Colonic mucosa (tissue), 4 donors: ENCODE measurements at regions not wholly inside any gene's neighbourhood (a gene's known extent, or its start where the extent isn't known, plus 50 kb on each side); places are given as distances from the start of the nearest gene placed in this dataset.

Experiments
- DNase-seq: peaks from one replicate; pipeline ENCODE4 v3.0.0-alpha.2; 2020
- H3K27ac ChIP-seq: fragments of 200-600 bp; one replicate; pipeline ENCODE4 v1.8.0; 2021
- H3K27me3 ChIP-seq: fragments of 200-600 bp; one replicate; pipeline ENCODE4 v1.8.0; 2021
- H3K36me3 ChIP-seq: fragments of 200-600 bp; one replicate; pipeline ENCODE4 v1.8.0; 2021
- H3K4me1 ChIP-seq: fragments of 200-600 bp; one replicate; pipeline ENCODE4 v1.8.0; 2021; ENCODE audit warnings: mild to moderate bottlenecking
- H3K4me3 ChIP-seq: fragments of 200-600 bp; one replicate; pipeline ENCODE4 v1.8.0; 2021
- H3K9ac ChIP-seq, 2 donors: one replicate each; pipeline ENCODE4 v1.7.0; 2013; ENCODE audit warnings: control low read depth in 2 of 2, low read depth in 2 of 2, low read length in 2 of 2
- H3K9me3 ChIP-seq: fragments of 200-600 bp; one replicate; pipeline ENCODE4 v1.8.0; 2021
- intact Hi-C: fragments of 100-400 bp; cut with DNase I; formaldehyde crosslinking; loops from one replicate; pipeline ENCODE4 v1.14.1; 2022
- TF ChIP-seq, protein P1 (sequence below): fragments of 200-600 bp; IDR thresholded peaks from one replicate; pipeline ENCODE4 v1.8.0; 2022; ENCODE audit warnings: antibody characterized with exemption, mild to moderate bottlenecking
- donor health status: healthy.
- donor health status: DM: no; HTN: no; CAD: no.
- donor health status: DM: no; HTN: no; CAD: no.

DNA sequence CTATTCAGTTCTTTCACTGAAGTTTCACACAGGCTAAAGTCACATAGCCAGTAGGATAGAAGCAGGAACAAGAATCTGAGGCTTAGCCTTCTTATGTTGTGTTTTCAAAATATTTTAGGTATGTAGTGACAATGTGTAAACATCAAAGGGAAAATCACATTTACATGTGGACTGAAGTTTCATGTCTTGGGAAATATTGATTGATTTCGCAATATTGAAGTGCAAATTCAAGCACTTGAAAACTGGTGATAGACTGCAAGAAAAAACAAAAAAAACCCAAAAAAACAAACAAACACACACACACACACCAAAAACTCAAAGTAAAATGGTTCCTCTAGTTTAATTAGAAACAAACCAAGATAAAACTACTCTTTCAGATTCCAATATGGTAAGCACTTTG is 773.3 kb downstream of the PDCD6IP start:
- Histone ChIP-seq H3K27me3 (no peaks in the 10 kb centered on the region), H3K36me3 (no peaks in the 10 kb centered on the region), H3K27ac (no peak overlapping the region), H3K9me3 (no peaks in the 10 kb centered on the region), H3K4me3 (no peak overlapping the region), H3K4me1 (no peaks in the 10 kb centered on the region), H3K9ac (no peak overlapping the region)
- DNase-seq: no peak
- TF ChIP-seq, protein P1, sequence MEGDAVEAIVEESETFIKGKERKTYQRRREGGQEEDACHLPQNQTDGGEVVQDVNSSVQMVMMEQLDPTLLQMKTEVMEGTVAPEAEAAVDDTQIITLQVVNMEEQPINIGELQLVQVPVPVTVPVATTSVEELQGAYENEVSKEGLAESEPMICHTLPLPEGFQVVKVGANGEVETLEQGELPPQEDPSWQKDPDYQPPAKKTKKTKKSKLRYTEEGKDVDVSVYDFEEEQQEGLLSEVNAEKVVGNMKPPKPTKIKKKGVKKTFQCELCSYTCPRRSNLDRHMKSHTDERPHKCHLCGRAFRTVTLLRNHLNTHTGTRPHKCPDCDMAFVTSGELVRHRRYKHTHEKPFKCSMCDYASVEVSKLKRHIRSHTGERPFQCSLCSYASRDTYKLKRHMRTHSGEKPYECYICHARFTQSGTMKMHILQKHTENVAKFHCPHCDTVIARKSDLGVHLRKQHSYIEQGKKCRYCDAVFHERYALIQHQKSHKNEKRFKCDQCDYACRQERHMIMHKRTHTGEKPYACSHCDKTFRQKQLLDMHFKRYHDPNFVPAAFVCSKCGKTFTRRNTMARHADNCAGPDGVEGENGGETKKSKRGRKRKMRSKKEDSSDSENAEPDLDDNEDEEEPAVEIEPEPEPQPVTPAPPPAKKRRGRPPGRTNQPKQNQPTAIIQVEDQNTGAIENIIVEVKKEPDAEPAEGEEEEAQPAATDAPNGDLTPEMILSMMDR: no peak
- intact Hi-C loops: no loop called here

DNA sequence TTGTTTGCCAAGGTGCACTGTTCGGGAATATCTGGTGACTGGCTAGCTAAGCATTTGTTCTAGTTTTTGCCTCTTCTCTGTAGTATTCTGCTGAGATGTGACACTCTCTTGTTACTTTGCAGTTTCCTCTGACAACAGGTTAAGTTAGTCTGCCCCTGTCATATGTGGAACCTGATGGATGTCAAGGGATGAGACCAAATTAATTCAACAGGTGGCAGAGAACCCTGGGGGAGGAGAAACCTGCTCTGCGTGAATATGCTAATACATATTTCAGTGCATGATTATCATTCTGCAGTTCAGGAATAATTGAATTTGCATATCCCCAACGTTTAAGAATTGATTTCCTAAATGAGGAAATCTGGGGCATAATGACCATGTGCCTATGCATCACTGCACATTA is 777.3 kb downstream of the PDCD6IP start:
- H3K36me3 ChIP-seq: no peaks in the 10 kb centered on the region
- no peak overlapping the region for H3K9ac ChIP-seq
- H3K4me3 ChIP-seq: no peak overlapping the region
- H3K27me3 ChIP-seq: no peaks in the 10 kb centered on the region
- intact Hi-C loops: no loop called here
- TF ChIP-seq, protein P1: no peak
- H3K4me1 ChIP-seq: no peaks in the 10 kb centered on the region
- no peak overlapping the region for H3K27ac ChIP-seq
- no peaks in the 10 kb centered on the region for H3K9me3 ChIP-seq
- no peak for DNase-seq

- intact Hi-C loops: no loop called here
- H3K4me1 ChIP-seq: no peaks in the 10 kb centered on the region
- H3K9me3 ChIP-seq: no peaks in the 10 kb centered on the region
- no peak for DNase-seq
- TF ChIP-seq, protein P1: no peak
- H3K27me3 ChIP-seq: no peaks in the 10 kb centered on the region
- no peak overlapping the region for H3K27ac ChIP-seq
- no peaks in the 10 kb centered on the region for H3K36me3 ChIP-seq
- H3K9ac ChIP-seq: no peak overlapping the region
- H3K4me3 ChIP-seq: no peak overlapping the region
Measured at GRCh38 chr3:34582055-34582454, 783.6 kb downstream of the PDCD6IP start.

DNA sequence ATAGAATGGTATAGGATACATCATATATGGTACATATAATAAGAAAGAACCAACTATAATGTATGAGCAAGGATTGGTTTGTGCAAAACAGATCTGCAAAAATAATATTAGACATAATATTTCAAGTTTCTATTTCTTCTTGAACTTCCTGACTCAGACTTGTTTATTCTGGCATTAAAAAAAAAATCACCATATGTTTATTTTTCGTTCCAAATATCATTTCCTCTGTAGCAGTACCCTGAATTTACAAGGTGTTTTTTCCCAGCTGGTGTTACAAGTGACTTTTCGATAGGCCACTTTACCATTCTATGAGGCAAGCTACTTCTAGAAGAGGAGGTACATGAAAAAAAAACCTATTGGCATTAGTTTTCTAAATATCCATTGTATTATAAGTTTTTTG is 785.0 kb downstream of the PDCD6IP start:
- H3K27me3 ChIP-seq: no peaks in the 10 kb centered on the region
- no peaks in the 10 kb centered on the region for H3K9me3 ChIP-seq
- TF ChIP-seq, protein P1: no peak
- intact Hi-C loops: no loop called here
- H3K4me3 ChIP-seq: no peak overlapping the region
- no peak overlapping the region for H3K9ac ChIP-seq
- H3K27ac ChIP-seq: no peak overlapping the region
- no peaks in the 10 kb centered on the region for H3K4me1 ChIP-seq
- no peaks in the 10 kb centered on the region for H3K36me3 ChIP-seq
- DNase-seq: no peak

GRCh38 chr3:34584971-34585370 is 786.5 kb downstream of the PDCD6IP start:
- Histone ChIP-seq H3K4me3 (no peak overlapping the region), H3K9ac (no peak overlapping the region), H3K27me3 (no peaks in the 10 kb centered on the region), H3K9me3 (no peaks in the 10 kb centered on the region), H3K36me3 (no peaks in the 10 kb centered on the region), H3K27ac (no peak overlapping the region), H3K4me1 (no peaks in the 10 kb centered on the region)
- no peak for DNase-seq
- TF ChIP-seq, protein P1: no peak
- intact Hi-C loops: no loop called here

DNA sequence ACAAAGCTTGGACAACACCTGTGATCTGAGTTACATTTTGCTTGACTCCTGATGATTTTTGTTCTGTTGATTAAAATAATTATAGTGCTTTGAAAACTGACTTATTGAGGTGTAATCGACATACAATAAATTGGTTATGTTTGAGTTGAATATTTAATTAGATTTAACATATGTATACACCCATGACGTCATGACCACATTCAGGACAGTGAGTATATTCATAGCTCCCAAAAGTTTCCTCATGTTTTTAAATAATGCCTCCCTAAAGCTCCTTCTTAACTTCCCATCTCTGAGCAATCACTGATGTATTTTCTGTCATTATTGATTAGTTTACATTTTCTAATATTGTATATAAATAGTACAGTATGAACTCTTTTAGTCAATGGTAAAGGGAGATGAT is 801.2 kb downstream of the PDCD6IP start:
- no peak overlapping the region for H3K9ac ChIP-seq
- no peak overlapping the region for H3K4me3 ChIP-seq
- TF ChIP-seq, protein P1: no peak
- intact Hi-C loops: no loop called here
- no peak for DNase-seq
- H3K4me1 ChIP-seq: no peaks in the 10 kb centered on the region
- no peaks in the 10 kb centered on the region for H3K27me3 ChIP-seq
- H3K9me3 ChIP-seq: no peaks in the 10 kb centered on the region
- no peaks in the 10 kb centered on the region for H3K36me3 ChIP-seq
- H3K27ac ChIP-seq: no peak overlapping the region
